ENCODE measurements at regions not wholly inside any gene's neighbourhood (a gene's known extent, or its start where the extent isn't known, plus 50 kb on each side); places are given as distances from the start of the nearest gene placed in this dataset.
"Not testable (repeated sequence)": the region's sequence is repeated elsewhere in the genome, so short reads cannot be mapped to it uniquely, and the experiment has no call there.

DNA sequence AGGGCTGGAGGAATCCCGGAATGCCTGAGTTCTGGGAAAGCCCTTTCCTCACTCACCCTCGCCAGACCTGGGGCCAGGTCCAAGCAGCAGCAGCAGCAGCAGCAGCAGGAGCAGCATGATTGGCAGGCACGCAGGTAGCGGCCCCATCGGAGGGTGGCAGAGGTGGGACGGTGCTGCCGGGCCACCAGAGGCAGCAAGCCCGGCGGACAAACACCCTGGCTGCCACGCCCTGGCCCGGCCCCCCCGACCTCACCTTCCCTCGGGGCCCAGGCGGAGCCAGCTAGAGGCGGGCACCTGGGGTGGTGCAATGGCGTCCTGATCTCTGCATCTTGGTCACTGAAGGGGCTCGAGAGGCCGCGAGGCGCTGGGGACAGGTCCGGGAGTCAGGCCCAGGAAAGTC lies 122.4 kb downstream of the LAT start:
- Histone ChIP-seq H3K4me3 (ENCODE audit: low read depth, low read length) (no peak overlapping the region), H3K27me3 (ENCODE audit: control insufficient read depth, insufficient read depth, low read length) (peaks cover 6% of the 10 kb centered on the region), H3K36me3 (ENCODE audit: control insufficient read depth, insufficient read depth, low read length) (no peaks in the 10 kb centered on the region)
- DNase-seq (ENCODE audit: low read depth): no peak
- TF ChIP-seq, protein P1, sequence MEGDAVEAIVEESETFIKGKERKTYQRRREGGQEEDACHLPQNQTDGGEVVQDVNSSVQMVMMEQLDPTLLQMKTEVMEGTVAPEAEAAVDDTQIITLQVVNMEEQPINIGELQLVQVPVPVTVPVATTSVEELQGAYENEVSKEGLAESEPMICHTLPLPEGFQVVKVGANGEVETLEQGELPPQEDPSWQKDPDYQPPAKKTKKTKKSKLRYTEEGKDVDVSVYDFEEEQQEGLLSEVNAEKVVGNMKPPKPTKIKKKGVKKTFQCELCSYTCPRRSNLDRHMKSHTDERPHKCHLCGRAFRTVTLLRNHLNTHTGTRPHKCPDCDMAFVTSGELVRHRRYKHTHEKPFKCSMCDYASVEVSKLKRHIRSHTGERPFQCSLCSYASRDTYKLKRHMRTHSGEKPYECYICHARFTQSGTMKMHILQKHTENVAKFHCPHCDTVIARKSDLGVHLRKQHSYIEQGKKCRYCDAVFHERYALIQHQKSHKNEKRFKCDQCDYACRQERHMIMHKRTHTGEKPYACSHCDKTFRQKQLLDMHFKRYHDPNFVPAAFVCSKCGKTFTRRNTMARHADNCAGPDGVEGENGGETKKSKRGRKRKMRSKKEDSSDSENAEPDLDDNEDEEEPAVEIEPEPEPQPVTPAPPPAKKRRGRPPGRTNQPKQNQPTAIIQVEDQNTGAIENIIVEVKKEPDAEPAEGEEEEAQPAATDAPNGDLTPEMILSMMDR (IDR thresholded peaks at IDR 0.05; ENCODE audit: insufficient read depth, low read length, poor library complexity, severe bottlenecking): no peak

DNA sequence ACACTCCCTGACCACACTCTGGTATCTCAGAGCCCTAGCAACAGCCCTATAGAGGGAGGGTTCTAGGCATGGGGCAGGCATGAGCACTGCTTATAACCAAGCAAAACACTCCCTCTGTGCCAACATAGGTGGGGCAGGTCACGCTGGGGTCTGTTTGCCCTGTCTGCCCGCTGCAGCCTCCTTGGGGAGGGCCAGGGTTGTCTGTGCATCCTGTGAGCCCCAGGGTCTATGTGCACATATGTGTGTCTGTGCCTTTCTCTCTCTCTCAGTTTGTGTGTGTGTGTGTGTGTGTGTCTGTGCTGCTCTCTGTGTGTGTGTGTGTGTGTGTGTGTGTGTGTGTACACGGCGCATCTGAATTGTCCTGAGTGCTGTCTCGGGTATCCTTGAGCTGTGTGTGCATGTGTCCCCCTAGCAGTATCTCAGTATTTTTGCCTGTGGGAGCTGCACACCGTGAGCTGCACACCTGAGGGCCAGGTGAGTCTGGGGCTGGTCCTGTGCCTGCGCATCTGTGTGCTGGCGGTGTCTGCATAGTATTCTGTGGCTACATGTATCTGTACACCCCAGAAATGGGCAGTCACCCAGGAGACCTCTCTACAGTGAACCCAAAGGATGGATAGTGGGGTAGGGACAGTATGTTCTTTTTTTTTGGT lies 121.5 kb downstream of the LAT start:
- DNase-seq (ENCODE audit: low read depth); H3K4me3 ChIP-seq (ENCODE audit: low read depth, low read length); H3K27me3 ChIP-seq (ENCODE audit: control insufficient read depth, insufficient read depth, low read length); H3K36me3 ChIP-seq (ENCODE audit: control insufficient read depth, insufficient read depth, low read length): not testable (repeated sequence)

DNA sequence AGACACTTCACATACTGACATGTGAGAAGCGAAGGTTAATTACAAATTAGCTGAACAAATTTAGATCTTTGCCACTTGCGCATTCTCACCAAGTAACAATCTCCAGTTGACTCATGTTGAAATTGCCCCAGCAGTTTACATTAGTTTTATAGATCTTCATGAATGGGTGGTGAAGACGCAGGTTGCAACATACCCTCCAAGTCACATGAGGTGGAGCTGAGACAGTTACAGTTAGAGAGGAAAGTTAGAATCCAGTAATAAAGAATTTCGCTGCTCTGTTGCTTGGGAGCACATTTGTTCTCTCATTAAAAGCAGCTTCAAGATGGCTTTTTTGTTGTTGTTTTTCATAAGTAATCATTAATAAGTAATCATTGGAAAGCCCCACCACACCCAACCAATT lies 119.7 kb downstream of the LAT start:
- not testable (repeated sequence) for H3K4me3 ChIP-seq (ENCODE audit: low read depth, low read length); DNase-seq (ENCODE audit: low read depth); H3K36me3 ChIP-seq (ENCODE audit: control insufficient read depth, insufficient read depth, low read length); H3K27me3 ChIP-seq (ENCODE audit: control insufficient read depth, insufficient read depth, low read length)

DNA sequence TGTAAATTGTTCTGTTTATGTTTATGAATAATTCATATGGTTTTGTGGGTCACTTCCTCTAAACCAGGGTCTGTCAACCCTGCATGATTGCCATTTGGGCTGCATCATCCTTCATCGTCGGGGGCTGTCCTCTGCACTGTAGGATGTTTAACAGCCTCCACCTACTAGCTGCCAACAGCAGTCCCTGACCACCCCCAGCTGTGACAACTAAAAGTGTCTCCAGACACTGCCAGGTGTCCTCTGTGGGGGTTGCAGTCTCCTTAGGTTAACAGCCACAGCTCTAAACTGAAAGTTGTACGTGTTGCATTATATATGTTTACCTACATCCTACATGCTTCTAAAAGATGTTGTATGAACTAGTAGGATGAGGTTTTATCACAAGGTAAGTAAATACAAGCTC lies 113.1 kb downstream of the LAT start:
- not testable (repeated sequence) for DNase-seq (ENCODE audit: low read depth); H3K4me3 ChIP-seq (ENCODE audit: low read depth, low read length); H3K27me3 ChIP-seq (ENCODE audit: control insufficient read depth, insufficient read depth, low read length); H3K36me3 ChIP-seq (ENCODE audit: control insufficient read depth, insufficient read depth, low read length)

DNA sequence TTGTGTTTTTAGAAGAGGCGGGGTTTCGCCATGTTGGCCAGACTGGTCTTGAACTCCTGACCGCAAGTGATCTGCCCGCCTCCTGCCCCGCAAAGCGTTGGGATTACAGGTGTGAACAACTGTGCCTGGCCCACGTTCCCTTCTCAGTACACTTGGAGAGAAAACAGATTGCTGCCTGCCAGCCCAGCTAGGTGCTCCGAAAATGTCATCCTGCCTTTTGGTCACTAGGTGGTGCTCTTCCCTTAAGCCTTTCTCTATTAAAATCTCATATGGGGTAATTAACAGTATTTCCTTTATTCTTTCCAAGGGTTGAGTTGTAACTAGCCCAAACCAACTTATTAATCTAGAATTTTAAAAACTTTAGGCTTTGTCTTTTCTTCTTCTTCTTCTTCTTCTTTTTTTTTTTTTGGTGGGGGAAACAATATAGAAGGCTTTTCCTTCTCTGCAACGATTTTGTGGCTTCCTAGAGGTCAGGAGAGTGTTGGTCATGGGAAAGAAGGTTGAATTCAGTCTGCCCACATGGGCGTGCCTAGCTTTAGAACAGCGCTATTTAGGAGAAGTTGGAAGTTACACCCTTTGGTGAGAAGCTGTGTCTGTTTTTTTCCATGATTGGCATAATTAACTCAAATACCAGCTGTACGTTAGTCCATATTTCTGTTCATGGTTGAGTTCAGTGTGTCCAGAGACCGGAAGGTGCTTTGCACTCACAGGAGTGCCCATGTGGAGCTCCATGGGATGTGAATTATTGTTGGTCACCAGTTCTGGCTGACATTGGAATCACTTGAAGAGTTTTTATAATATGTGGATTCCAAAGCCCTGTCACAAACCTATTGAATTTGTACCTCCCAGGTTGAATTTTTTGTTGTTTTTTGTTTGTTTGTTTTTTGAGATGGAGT lies 110.1 kb downstream of the LAT start:
- H3K4me3 ChIP-seq (ENCODE audit: low read depth, low read length); H3K36me3 ChIP-seq (ENCODE audit: control insufficient read depth, insufficient read depth, low read length); DNase-seq (ENCODE audit: low read depth); H3K27me3 ChIP-seq (ENCODE audit: control insufficient read depth, insufficient read depth, low read length): not testable (repeated sequence)

DNA sequence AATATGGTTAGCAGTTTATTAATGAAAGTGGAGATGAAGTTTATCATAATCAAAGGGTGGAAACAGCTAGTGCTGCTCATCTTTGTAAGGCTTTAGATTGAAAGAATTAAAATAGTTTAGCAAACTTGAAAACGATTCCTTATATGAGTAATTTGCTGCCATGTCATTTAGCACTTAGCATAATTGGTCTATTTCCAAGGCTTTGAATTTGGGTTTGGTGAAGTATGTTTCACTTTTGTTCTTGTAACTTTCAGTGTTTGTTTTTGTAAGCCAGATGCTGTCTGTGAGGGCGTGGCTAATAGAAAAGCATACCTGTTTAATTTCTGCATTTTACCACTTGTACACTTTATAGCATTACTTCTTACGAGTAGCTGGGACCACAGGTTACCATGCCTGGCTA lies 109.5 kb downstream of the LAT start:
- not testable (repeated sequence) for DNase-seq (ENCODE audit: low read depth)

DNA sequence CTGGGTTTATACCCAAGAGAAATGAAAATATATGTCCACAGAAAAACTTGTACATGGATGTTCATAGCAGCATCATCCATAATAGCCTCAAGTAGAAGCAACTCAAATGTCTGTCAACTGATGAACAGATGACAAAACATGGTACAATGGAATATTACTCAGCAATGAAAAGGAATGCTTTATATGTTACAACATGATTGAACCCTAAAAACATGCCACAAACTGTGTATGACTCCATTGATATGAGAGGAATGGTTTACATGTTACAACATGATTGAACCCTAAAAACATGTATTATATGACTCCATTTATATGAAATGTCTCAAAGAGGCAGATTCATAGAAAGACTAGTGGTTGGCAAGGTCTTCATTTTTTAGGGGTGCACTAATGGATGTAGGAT lies 104.8 kb downstream of the LAT start:
- not testable (repeated sequence) for H3K4me3 ChIP-seq (ENCODE audit: low read depth, low read length); DNase-seq (ENCODE audit: low read depth); H3K27me3 ChIP-seq (ENCODE audit: control insufficient read depth, insufficient read depth, low read length); H3K36me3 ChIP-seq (ENCODE audit: control insufficient read depth, insufficient read depth, low read length)

More for the DNA sequence above, 109.5 kb downstream of the LAT start:
- H3K27me3 ChIP-seq (ENCODE audit: control insufficient read depth, insufficient read depth, low read length); H3K36me3 ChIP-seq (ENCODE audit: control insufficient read depth, insufficient read depth, low read length); H3K4me3 ChIP-seq (ENCODE audit: low read depth, low read length): not testable (repeated sequence)

DNA sequence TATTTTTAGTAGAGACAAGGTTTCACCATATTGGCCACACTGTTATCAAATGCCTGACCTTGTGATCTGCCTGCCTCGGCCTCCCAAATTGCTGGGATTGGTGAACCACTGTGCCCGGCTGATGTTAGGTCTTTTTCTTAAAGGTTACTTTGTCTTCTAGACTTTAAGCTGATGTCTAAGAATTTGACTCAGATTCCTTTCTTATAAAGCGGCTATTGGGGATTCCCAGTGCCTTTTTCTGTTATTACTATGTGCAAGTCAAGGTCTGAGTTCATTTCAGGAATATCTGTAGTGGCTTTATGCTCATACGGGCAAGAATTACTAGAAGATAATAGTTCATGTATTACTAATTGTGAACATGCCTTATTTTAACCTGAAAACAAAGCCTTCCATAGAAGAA lies 102.8 kb downstream of the LAT start:
- not testable (repeated sequence) for H3K4me3 ChIP-seq (ENCODE audit: low read depth, low read length); H3K36me3 ChIP-seq (ENCODE audit: control insufficient read depth, insufficient read depth, low read length); H3K27me3 ChIP-seq (ENCODE audit: control insufficient read depth, insufficient read depth, low read length); DNase-seq (ENCODE audit: low read depth)

DNA sequence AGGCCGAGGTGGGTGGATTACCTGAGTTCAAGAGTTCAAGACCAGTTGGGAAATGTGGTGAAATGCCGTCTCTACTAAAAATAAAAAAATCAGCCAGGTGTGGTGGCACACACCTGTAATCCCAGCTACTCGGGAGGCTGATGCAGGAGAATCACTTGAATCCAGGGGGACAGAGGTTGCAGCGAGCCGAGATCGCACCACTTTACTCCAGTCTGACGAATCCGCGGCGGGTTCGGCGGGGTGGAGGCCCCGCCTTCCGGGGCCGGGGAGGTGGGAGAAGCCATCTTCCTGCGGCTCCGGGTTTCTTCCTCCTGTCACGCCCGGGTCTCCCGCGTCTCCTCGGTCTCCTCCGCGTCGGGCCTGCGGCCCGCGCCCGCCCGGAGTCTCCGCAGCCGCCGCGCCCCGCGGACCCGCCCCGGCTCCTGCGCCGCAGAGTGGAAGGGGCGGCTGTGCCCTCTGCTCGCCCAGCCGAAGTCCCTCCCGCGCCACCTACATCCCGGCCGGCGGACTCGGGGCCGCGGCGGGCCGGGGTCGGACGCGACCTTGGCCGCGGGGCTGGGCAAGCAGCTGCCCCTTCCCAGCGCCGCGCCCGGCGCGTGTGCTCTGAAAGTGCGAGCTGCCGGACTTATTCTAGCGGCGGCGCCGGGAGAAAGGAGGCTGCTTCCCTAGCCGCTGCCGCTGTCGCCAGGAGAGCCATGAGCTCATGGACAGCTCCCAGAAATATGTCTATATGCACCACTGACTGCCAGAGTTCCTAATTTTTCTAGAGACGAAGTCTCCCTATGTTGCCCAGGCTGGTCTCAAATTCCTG lies 97.2 kb downstream of the LAT start:
- DNase-seq (ENCODE audit: low read depth); H3K27me3 ChIP-seq (ENCODE audit: control insufficient read depth, insufficient read depth, low read length); H3K36me3 ChIP-seq (ENCODE audit: control insufficient read depth, insufficient read depth, low read length): not testable (repeated sequence)
- H3K4me3 ChIP-seq (ENCODE audit: low read depth, low read length): peak overlapping the region; percentile 24

DNA sequence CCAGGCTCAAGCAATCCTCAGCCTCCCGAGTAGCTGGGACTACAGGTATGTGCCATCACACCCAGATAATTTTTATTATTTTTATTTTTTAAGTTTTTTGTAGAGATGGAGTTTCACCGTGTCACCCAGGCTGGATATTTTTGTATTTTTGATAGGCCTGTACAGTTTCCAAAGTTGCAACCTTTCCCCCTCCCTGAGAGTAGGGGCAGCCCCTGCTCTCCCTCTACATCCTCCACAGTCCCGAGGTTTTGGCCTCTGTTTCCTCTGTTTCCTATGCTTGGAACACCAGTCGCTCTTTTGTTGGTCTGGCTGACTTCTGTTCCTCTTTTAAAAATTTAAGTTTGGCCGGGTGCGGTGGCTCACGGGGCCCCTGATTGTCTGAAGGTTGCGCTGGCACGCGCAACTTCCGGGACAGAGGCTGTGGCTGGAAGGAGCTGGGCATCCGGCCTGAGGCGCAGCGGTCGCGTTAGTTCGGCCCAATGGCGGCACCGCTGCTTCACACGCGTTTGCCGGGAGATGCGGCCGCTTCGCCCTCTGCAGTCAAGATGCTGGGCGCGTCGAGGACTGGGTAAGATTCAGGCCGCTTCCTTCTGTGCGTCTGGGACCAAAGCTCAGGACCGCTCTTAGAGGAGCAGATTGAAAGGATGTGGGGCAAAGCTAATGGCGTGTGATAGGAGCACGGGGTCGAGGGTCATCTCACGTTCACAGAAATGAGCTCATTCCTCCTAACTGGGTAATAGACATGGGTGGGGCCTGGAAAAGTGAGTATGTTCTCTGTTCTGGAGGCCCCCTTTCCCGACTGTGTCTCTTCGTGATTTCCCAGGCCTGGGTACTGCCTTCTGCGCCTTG lies 89.9 kb downstream of the LAT start:
- peak overlapping the region; percentile 27 for H3K4me3 ChIP-seq (ENCODE audit: low read depth, low read length)
- H3K27me3 ChIP-seq (ENCODE audit: control insufficient read depth, insufficient read depth, low read length); H3K36me3 ChIP-seq (ENCODE audit: control insufficient read depth, insufficient read depth, low read length); DNase-seq (ENCODE audit: low read depth): not testable (repeated sequence)

DNA sequence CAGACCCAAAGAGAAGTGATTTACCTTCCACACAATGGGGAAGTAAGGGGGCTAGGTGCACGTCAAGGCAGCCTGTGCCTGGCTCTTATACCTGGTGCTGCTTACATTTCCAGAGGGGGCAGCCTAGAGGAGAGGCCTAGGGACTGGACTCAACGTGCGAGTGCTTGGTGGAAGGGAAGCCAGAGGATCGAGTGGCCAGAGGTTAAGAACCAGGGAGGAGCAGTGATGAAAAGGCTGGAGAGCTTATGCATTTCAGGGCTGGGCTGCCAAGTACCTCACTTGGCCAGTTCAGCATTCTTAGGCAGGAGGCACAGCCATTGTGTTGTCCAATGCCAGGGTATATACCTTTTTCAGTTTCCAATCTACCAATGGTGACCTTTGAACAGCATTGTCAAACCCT lies 77.4 kb downstream of the LAT start:
- H3K4me3 ChIP-seq (ENCODE audit: low read depth, low read length); H3K27me3 ChIP-seq (ENCODE audit: control insufficient read depth, insufficient read depth, low read length): not testable (repeated sequence)

DNA sequence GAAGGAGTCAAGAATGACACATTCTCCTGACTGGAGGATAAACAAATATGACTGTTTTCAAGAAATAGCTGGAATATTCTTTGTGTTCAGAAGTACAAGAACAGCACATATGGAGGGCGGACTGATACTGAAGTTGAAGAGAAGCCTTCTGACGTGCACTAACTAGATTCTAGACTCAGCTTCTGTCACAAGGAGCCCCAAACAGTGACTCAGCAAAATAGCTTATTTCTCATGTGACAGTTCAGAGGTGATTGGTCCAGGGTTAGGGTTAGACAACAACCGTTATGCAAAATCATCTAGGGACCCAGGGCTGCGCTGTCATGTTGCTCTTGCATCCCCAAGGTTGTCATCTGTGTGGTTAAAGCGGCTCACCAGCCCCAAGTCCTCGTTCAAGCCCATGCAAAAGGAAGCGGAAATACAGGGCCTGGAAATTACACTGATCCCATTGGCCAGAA lies 76.6 kb downstream of the LAT start:
- not testable (repeated sequence) for DNase-seq (ENCODE audit: low read depth); H3K4me3 ChIP-seq (ENCODE audit: low read depth, low read length); H3K36me3 ChIP-seq (ENCODE audit: control insufficient read depth, insufficient read depth, low read length); H3K27me3 ChIP-seq (ENCODE audit: control insufficient read depth, insufficient read depth, low read length)

More for the DNA sequence above, 77.4 kb downstream of the LAT start:
- not testable (repeated sequence) for H3K36me3 ChIP-seq (ENCODE audit: control insufficient read depth, insufficient read depth, low read length); DNase-seq (ENCODE audit: low read depth)
